CD4-positive, alpha-beta T cell (primary cell): ENCODE measurements at regions not wholly inside any gene's neighbourhood (a gene's known extent, or its start where the extent isn't known, plus 50 kb on each side); places are given as distances from the start of the nearest gene placed in this dataset.

Source experiments
- ATAC-seq: fragments of 200-7000 bp; cut with Tn5 transposase; one replicate; pipeline ENCODE4 v1.10.0; 2022; ENCODE audit warnings: mild to moderate bottlenecking; ENCODE audit not compliant: poor library complexity
- CTCF ChIA-PET: fragments of 350-600 bp; sonication (Branson Sonifier 250); formaldehyde crosslinking; loops from one replicate; lab custom pipeline; 2021; ENCODE audit warnings: antibody characterized with exemption, inconsistent platforms; lab: Charles Lee
- POLR2A ChIA-PET: fragments of 350-600 bp; sonication (Branson Sonifier 250); formaldehyde crosslinking; loops from one replicate; lab custom pipeline; 2021; ENCODE audit warnings: antibody characterized with exemption, inconsistent platforms; lab: Charles Lee
- DNase-seq, 14 experiments: peaks; one replicate each; pipeline ENCODE4 v3.0.0-alpha.2; 2013 to 2020; ENCODE audit warnings: mixed read lengths in 2 of 14
- H3K27ac ChIP-seq, 2 donors: one replicate each; pipeline versions ENCODE4 v1.5.1 to v1.7.0; 2013; ENCODE audit warnings: low read length in 2 of 2, low read depth in 1 of 2, mild to moderate bottlenecking in 1 of 2
- H3K27me3 ChIP-seq, 2 experiments: 1 replicate in 1 of 2; 2 replicates in 1 of 2; pipeline versions ENCODE4 v1.6.1 to v1.7.0; 2013; ENCODE audit warnings: low read length in 2 of 2, control low read depth in 1 of 2, mild to moderate bottlenecking in 1 of 2, moderate library complexity in 1 of 2; ENCODE audit not compliant: insufficient read depth in 2 of 2, control insufficient read depth in 1 of 2
- H3K36me3 ChIP-seq: one replicate; pipeline ENCODE4 v1.6.1; 2013; ENCODE audit warnings: low read length, control low read depth; ENCODE audit not compliant: insufficient read depth
- H3K4me1 ChIP-seq: one replicate; pipeline ENCODE4 v1.6.1; 2013; ENCODE audit warnings: low read length, control low read depth; ENCODE audit not compliant: insufficient read depth
- H3K4me3 ChIP-seq: one replicate; pipeline ENCODE4 v1.5.1; 2013; ENCODE audit warnings: mild to moderate bottlenecking, low read length, moderate library complexity
- H3K9me3 ChIP-seq, 2 experiments: 1 replicate in 1 of 2; 2 replicates in 1 of 2; pipeline versions ENCODE4 v1.6.1 to v1.7.0; 2013; ENCODE audit warnings: low read length in 2 of 2, mild to moderate bottlenecking in 2 of 2, control low read depth in 1 of 2, moderate library complexity in 1 of 2; ENCODE audit not compliant: control insufficient read depth in 1 of 2, insufficient read depth in 1 of 2
- H3K27ac Mint-ChIP-seq: one replicate; pipeline ENCODE4 v1.8.0; 2020; ENCODE audit warnings: mixed read lengths
- H3K27me3 Mint-ChIP-seq: one replicate; pipeline ENCODE4 v1.8.0; 2021; ENCODE audit warnings: mixed read lengths
- H3K36me3 Mint-ChIP-seq: one replicate; pipeline ENCODE4 v1.8.0; 2021; ENCODE audit warnings: low read depth, mixed read lengths
- H3K4me1 Mint-ChIP-seq: one replicate; pipeline ENCODE4 v1.8.0; 2021; ENCODE audit warnings: low read depth, mixed read lengths
- H3K4me3 Mint-ChIP-seq: one replicate; pipeline ENCODE4 v1.8.0; 2020; ENCODE audit warnings: mild to moderate bottlenecking, mixed read lengths
- H3K9me3 Mint-ChIP-seq: one replicate; pipeline ENCODE4 v1.8.0; 2020; ENCODE audit warnings: mixed read lengths
- intact Hi-C, 2 experiments: fragments of 100-400 bp; cut with DNase I in 1 of 2; cut with micrococcal nuclease in 1 of 2; formaldehyde crosslinking; loops; one replicate each; pipeline versions ENCODE4 v1.15.1 to v1.9.0; 2023 to 2025; cut with DNase I, micrococcal nuclease
- TF ChIP-seq, protein P1 (sequence below): fragments of 200-600 bp; IDR thresholded peaks from one replicate; pipeline ENCODE4 v1.8.0; 2022; ENCODE audit warnings: antibody characterized with exemption, mild to moderate bottlenecking

DNA sequence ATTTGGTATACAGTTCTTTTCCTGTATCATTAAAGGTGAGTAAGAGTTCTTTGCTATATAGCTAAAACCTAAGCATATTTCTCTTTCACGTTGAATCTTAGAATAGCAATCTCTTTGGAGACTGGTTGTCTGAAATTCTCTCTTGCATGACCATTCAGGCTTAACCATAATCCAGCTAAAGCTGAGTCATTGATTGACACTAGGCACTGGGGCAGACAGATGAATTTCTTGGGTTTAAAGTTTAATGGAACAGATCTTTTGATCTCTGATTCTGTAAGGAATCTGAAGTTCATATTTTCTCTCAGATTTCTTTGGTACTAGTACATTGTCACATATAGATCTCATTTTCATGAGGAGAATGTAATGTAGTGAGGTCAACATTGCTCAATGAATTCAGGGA is 397.3 kb upstream of the MIR17HG start:
- Histone ChIP-seq H3K27me3 (no peaks in the 10 kb centered on the region), H3K4me3 (no peak overlapping the region), H3K9me3 (peaks cover 0 to 11% of the 10 kb centered on the region in 2 experiments), H3K4me1 (no peaks in the 10 kb centered on the region), H3K27ac (no peak overlapping the region), H3K36me3 (no peaks in the 10 kb centered on the region)
- DNase-seq (no peak), ATAC-seq (no peak)
- Mint-ChIP-seq H3K27ac (no peak overlapping the region), H3K4me3 (no peak overlapping the region), H3K27me3 (no peaks in the 10 kb centered on the region), H3K4me1 (no peaks in the 10 kb centered on the region), H3K36me3 (no peaks in the 10 kb centered on the region), H3K9me3 (peaks cover 5% of the 10 kb centered on the region)
- TF ChIP-seq, protein P1, sequence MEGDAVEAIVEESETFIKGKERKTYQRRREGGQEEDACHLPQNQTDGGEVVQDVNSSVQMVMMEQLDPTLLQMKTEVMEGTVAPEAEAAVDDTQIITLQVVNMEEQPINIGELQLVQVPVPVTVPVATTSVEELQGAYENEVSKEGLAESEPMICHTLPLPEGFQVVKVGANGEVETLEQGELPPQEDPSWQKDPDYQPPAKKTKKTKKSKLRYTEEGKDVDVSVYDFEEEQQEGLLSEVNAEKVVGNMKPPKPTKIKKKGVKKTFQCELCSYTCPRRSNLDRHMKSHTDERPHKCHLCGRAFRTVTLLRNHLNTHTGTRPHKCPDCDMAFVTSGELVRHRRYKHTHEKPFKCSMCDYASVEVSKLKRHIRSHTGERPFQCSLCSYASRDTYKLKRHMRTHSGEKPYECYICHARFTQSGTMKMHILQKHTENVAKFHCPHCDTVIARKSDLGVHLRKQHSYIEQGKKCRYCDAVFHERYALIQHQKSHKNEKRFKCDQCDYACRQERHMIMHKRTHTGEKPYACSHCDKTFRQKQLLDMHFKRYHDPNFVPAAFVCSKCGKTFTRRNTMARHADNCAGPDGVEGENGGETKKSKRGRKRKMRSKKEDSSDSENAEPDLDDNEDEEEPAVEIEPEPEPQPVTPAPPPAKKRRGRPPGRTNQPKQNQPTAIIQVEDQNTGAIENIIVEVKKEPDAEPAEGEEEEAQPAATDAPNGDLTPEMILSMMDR = no peak
- ChIA-PET CTCF (no interaction called here), POLR2A (no interaction called here)
- intact Hi-C loops = no loop called here

DNA sequence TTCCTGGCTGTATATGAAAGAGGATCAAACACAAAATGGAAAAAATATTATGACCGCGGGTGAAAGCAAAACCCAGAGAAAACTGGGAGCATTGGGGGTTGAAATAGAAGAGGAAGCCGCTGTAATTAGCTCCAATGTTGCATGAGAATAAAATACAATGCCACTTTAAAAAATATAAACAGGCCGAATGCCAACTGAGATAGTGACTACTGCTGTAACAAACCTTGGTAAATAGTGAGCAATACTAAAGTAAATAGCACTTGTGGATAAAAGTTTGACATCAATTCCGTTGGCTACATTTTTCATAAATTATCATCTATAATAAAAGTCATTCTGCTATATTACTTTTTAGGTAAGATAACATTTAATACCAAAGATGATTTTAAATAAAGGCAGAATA is 395.8 kb upstream of the MIR17HG start:
- TF ChIP-seq, protein P1 = no peak
- Histone ChIP-seq H3K27me3 (no peaks in the 10 kb centered on the region), H3K36me3 (no peaks in the 10 kb centered on the region), H3K27ac (no peak overlapping the region), H3K4me3 (no peak overlapping the region), H3K4me1 (no peaks in the 10 kb centered on the region), H3K9me3 (peaks cover 0 to 7% of the 10 kb centered on the region in 2 experiments)
- Mint-ChIP-seq H3K36me3 (no peaks in the 10 kb centered on the region), H3K4me3 (no peak overlapping the region), H3K9me3 (peaks cover 7% of the 10 kb centered on the region), H3K27ac (no peak overlapping the region), H3K4me1 (no peaks in the 10 kb centered on the region), H3K27me3 (no peaks in the 10 kb centered on the region)
- ChIA-PET POLR2A (no interaction called here), CTCF (no interaction called here)
- no peak for ATAC-seq
- no peak for DNase-seq
- intact Hi-C loops = no loop called here

DNA sequence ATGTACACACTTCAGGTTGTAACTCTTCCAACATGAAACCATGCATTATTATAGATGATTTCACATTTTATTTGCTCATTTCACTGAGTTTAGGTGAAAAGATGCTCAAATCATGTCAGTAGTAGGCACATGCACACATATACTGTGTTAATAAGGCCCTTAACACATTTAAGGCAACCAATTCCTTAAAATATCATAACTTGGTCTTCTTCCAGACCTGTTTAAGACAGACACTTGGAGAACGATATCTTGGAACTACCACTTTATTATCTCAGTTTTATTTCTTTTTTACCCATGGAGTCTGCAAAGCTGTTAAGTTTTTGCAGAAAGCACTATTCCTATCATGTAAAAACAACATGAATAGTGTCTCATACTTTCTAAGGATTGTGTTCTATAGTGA is 395.2 kb upstream of the MIR17HG start:
- Mint-ChIP-seq H3K27ac (no peak overlapping the region), H3K4me3 (no peak overlapping the region), H3K9me3 (peaks cover 7% of the 10 kb centered on the region), H3K36me3 (no peaks in the 10 kb centered on the region), H3K4me1 (no peaks in the 10 kb centered on the region), H3K27me3 (no peaks in the 10 kb centered on the region)
- peaks cover 0 to 3% of the 10 kb centered on the region in 2 experiments for H3K9me3 ChIP-seq
- H3K27me3 ChIP-seq = no peaks in the 10 kb centered on the region
- H3K27ac ChIP-seq = no peak overlapping the region
- ChIA-PET POLR2A (no interaction called here), CTCF (no interaction called here)
- DNase-seq (no peak), ATAC-seq (no peak)
- TF ChIP-seq, protein P1 = no peak
- H3K36me3 ChIP-seq = no peaks in the 10 kb centered on the region
- H3K4me1 ChIP-seq = no peaks in the 10 kb centered on the region
- intact Hi-C loops = no loop called here
- no peak overlapping the region for H3K4me3 ChIP-seq
